Fibroblast of villous mesenchyme (primary cell): ENCODE measurements at regions not wholly inside any gene's neighbourhood (a gene's known extent, or its start where the extent isn't known, plus 50 kb on each side); places are given as distances from the start of the nearest gene placed in this dataset.

Source experiments
- DNase-seq: peaks from one replicate; pipeline ENCODE4 v3.0.0-alpha.2; 2010; ENCODE audit warnings: low read depth
- H3K4me3 ChIP-seq: 2 replicates; pipeline ENCODE4 v1.5.1; 2011; ENCODE audit warnings: low read depth, mild to moderate bottlenecking, low read length
- TF ChIP-seq, protein P1 (sequence below): IDR thresholded peaks from 2 replicates; pipeline ENCODE4 v1.5.1; 2012; ENCODE audit warnings: low read depth, mild to moderate bottlenecking, low read length; ENCODE audit not compliant: insufficient read depth

DNA sequence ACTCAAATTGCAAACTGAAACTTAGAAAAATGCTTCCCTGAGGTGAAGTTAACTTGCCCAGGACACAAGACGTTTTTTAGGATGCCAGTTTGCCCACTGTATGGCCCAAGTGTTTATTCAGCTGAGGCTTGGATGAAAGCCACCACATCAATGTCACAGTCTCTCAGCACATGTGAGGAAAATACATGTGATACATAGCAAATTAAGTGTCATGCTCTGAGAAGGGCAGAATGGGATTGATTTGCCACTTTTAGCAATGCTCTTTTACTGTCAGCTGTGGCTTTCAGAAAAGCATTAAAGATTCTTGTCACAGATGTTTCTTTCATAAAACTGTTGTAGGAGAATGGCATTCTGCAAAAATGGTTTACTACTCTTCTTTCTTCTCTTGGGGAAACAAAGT lies 165.5 kb downstream of the ZIC1 start:
- TF ChIP-seq, protein P1, sequence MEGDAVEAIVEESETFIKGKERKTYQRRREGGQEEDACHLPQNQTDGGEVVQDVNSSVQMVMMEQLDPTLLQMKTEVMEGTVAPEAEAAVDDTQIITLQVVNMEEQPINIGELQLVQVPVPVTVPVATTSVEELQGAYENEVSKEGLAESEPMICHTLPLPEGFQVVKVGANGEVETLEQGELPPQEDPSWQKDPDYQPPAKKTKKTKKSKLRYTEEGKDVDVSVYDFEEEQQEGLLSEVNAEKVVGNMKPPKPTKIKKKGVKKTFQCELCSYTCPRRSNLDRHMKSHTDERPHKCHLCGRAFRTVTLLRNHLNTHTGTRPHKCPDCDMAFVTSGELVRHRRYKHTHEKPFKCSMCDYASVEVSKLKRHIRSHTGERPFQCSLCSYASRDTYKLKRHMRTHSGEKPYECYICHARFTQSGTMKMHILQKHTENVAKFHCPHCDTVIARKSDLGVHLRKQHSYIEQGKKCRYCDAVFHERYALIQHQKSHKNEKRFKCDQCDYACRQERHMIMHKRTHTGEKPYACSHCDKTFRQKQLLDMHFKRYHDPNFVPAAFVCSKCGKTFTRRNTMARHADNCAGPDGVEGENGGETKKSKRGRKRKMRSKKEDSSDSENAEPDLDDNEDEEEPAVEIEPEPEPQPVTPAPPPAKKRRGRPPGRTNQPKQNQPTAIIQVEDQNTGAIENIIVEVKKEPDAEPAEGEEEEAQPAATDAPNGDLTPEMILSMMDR = no peak
- no peak for DNase-seq
- H3K4me3 ChIP-seq = no peak overlapping the region

DNA sequence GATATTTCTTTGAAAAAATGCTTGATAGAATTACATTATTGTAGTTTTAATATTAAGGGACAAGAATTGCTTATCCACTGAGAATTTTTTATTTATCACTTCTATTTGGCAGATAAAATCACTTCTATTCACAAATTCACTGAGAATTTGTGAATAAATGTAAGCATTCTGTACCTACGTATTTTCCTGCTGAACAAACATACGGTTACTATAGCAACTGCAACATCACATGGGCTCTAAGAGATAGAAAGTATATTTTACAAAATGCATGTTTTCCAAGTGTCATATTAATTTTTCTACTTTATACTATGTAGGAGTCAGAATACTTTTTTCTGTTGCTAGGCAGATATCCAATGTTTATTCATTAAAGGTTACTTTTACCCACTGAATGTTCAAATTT lies 166.2 kb downstream of the ZIC1 start:
- no peak overlapping the region for H3K4me3 ChIP-seq
- TF ChIP-seq, protein P1 = no peak
- DNase-seq = no peak

DNA sequence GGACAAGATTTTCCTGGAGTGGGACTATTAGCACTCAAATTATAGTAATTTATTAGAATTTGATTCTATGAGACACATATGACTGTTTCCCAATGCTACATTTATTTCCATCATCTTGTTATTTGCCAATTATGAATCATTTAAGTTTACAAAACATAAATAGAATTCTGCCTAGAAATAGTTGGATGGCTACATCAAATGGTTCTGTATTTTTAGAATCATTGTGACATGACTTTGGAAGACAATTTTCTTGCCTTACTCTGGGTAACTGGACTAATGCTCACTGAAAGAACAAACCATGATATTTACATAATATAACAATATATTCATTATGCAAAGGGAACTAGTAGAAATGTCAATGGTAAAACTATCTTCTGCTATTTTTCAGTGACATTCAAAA lies 173.5 kb downstream of the ZIC1 start:
- TF ChIP-seq, protein P1 = no peak
- DNase-seq = no peak
- no peak overlapping the region for H3K4me3 ChIP-seq

DNA sequence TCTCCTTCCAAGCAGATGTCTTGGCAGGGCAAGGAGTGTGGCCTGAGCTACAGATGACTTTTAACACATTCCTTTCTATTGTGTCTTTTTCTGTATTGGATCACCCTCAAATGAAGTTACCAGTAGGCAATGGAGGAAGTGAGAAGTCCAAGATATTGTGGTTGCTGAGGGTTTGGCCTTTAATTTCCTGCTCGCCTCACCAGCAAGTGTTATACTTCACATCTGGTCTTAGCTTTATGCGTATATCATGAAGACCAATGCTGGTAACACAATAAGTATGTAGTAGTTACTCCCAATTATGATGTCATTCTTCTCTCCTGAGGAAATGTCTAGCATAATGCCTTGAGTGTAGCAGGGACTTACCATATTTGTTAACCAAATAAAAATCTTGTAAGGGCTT lies 179.9 kb downstream of the ZIC1 start:
- DNase-seq = no peak
- TF ChIP-seq, protein P1 = no peak
- H3K4me3 ChIP-seq = no peak overlapping the region

DNA sequence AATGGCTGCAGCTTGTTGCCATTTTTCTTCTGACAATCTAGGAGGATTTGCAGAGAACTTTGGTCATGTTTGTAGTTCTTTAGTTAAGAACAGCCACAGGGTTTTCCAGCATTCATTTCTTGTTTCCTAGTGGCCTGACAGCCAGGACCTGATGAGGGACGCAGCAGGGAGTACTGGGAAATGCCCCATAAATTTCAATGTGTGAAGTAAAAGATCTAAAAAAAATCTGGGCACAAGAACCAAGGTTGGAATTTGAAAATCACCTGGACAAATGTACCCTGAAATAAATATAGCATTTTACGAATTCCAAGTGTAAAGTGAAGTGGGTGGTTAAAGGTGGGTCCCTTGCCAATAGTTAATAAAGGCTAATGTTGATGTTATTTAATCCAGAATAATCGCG lies 195.0 kb downstream of the ZIC1 start:
- TF ChIP-seq, protein P1 = no peak
- DNase-seq = no peak

DNA sequence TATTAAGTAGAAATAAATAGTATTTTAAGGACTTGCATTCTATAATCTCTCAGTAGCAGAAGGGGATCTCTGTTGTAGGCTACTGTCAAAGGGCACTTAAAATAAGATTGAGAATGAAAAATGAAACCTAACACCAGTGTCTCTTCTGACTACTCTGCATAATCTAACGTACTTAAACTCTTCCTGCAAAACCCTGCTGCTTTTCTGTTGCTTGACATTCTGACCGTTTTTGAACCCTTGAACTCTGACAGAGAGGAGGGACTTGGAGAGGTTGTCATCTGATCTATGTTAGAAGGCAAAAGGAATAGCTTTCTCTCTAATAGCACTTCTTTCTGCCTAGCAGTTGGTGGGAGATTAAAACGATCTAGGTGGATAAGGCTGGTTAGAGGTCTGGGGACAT lies 204.6 kb downstream of the ZIC1 start:
- H3K4me3 ChIP-seq = no peak overlapping the region
- no peak for DNase-seq
- TF ChIP-seq, protein P1 = no peak

More for the DNA sequence above, 195.0 kb downstream of the ZIC1 start:
- H3K4me3 ChIP-seq = no peak overlapping the region

DNA sequence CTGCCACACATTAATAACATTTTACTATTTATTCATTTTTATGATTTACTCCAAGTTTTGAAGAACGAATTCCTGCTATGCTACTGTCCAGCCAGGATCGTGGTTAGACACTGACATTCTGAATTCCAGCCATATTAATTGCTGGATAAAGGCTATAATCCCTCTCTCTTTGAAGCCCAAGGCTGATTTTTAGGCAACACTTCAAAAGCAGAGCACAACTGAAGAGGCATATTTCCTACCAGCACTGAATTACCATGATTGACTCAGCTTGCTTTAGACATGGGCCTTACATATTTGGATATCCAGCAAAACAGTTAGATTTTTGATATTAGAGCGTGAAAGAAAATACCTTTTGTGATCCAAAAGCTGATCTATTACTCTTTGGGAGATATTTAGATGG lies 205.0 kb downstream of the ZIC1 start:
- DNase-seq = no peak
- H3K4me3 ChIP-seq = no peak overlapping the region
- TF ChIP-seq, protein P1 = no peak
